IPS-18a (cell line): ENCODE measurements at regions not wholly inside any gene's neighbourhood (a gene's known extent, or its start where the extent isn't known, plus 50 kb on each side); places are given as distances from the start of the nearest gene placed in this dataset.

Experiments used
- H3K27ac ChIP-seq: one replicate; pipeline ENCODE4 v1.5.1; 2013; ENCODE audit warnings: low read length
- H3K27me3 ChIP-seq: one replicate; pipeline ENCODE4 v1.6.1; 2013; ENCODE audit warnings: mild to moderate bottlenecking, low read length; ENCODE audit not compliant: control insufficient read depth, insufficient read depth
- H3K36me3 ChIP-seq: one replicate; pipeline ENCODE4 v1.6.1; 2013; ENCODE audit warnings: low read depth, low read length; ENCODE audit not compliant: control insufficient read depth
- H3K4me1 ChIP-seq: one replicate; pipeline ENCODE4 v1.6.1; 2013; ENCODE audit warnings: low read depth, low read length; ENCODE audit not compliant: control insufficient read depth
- H3K4me3 ChIP-seq: one replicate; pipeline ENCODE4 v1.5.1; 2013; ENCODE audit warnings: low read length
- H3K9ac ChIP-seq: one replicate; pipeline ENCODE4 v1.6.1; 2013; ENCODE audit warnings: mild to moderate bottlenecking, low read length, moderate library complexity
- H3K9me3 ChIP-seq: one replicate; pipeline ENCODE4 v1.6.1; 2013; ENCODE audit warnings: low read depth, low read length; ENCODE audit not compliant: control insufficient read depth

- H3K36me3 ChIP-seq, result no peaks in the 10 kb centered on the region
These were observed 266.4 kb downstream of the TINAG start for GRCh38 chr6:54574671-54575070.

GRCh38 chr6:54578261-54578660 is 268.3 kb upstream of the FAM83B start:
- Histone ChIP-seq H3K4me3 (no peak overlapping the region), H3K36me3 (no peaks in the 10 kb centered on the region), H3K27me3 (no peaks in the 10 kb centered on the region), H3K27ac (no peak overlapping the region), H3K9ac (no peak overlapping the region), H3K4me1 (peaks cover 10% of the 10 kb centered on the region), H3K9me3 (no peaks in the 10 kb centered on the region)

More at GRCh38 chr6:54574671-54575070, 266.4 kb downstream of the TINAG start:
- peaks cover 10% of the 10 kb centered on the region for H3K4me1 ChIP-seq
- H3K27me3 ChIP-seq, result no peaks in the 10 kb centered on the region
- no peak overlapping the region for H3K4me3 ChIP-seq
- no peak overlapping the region for H3K27ac ChIP-seq
- H3K9me3 ChIP-seq, result no peaks in the 10 kb centered on the region
- H3K9ac ChIP-seq, result no peak overlapping the region

- peaks cover 10% of the 10 kb centered on the region for H3K4me1 ChIP-seq
- no peak overlapping the region for H3K4me3 ChIP-seq
- no peaks in the 10 kb centered on the region for H3K27me3 ChIP-seq
- no peak overlapping the region for H3K9ac ChIP-seq
- H3K27ac ChIP-seq, result no peak overlapping the region
- no peaks in the 10 kb centered on the region for H3K9me3 ChIP-seq
- H3K36me3 ChIP-seq, result no peaks in the 10 kb centered on the region
These were observed 267.6 kb upstream of the FAM83B start for GRCh38 chr6:54579011-54579410.

GRCh38 chr6:54586251-54586650 is 260.3 kb upstream of the FAM83B start:
- H3K4me3 ChIP-seq, result no peak overlapping the region
- H3K9ac ChIP-seq, result no peak overlapping the region
- no peaks in the 10 kb centered on the region for H3K9me3 ChIP-seq
- no peaks in the 10 kb centered on the region for H3K27me3 ChIP-seq
- H3K4me1 ChIP-seq, result no peaks in the 10 kb centered on the region
- H3K27ac ChIP-seq, result no peak overlapping the region
- H3K36me3 ChIP-seq, result no peaks in the 10 kb centered on the region

- no peaks in the 10 kb centered on the region for H3K27me3 ChIP-seq
- H3K27ac ChIP-seq, result no peak overlapping the region
These were observed 259.3 kb upstream of the FAM83B start for GRCh38 chr6:54587277-54587676.

GRCh38 chr6:54588176-54588575 is 258.4 kb upstream of the FAM83B start:
- no peak overlapping the region for H3K27ac ChIP-seq
- no peak overlapping the region for H3K4me3 ChIP-seq
- H3K36me3 ChIP-seq, result no peaks in the 10 kb centered on the region
- H3K9ac ChIP-seq, result no peak overlapping the region
- no peaks in the 10 kb centered on the region for H3K4me1 ChIP-seq
- H3K9me3 ChIP-seq, result no peaks in the 10 kb centered on the region
- no peaks in the 10 kb centered on the region for H3K27me3 ChIP-seq

More at GRCh38 chr6:54587277-54587676, 259.3 kb upstream of the FAM83B start:
- Histone ChIP-seq H3K4me1 (no peaks in the 10 kb centered on the region), H3K9ac (no peak overlapping the region), H3K4me3 (no peak overlapping the region), H3K36me3 (no peaks in the 10 kb centered on the region), H3K9me3 (no peaks in the 10 kb centered on the region)

GRCh38 chr6:54595844-54596243 is 250.7 kb upstream of the FAM83B start:
- Histone ChIP-seq H3K9ac (no peak overlapping the region), H3K4me3 (no peak overlapping the region), H3K27ac (no peak overlapping the region), H3K27me3 (no peaks in the 10 kb centered on the region), H3K9me3 (no peaks in the 10 kb centered on the region), H3K4me1 (no peaks in the 10 kb centered on the region), H3K36me3 (no peaks in the 10 kb centered on the region)

GRCh38 chr6:54598787-54599313 is 247.7 kb upstream of the FAM83B start:
- no peak overlapping the region for H3K4me3 ChIP-seq
- no peaks in the 10 kb centered on the region for H3K36me3 ChIP-seq
- no peaks in the 10 kb centered on the region for H3K4me1 ChIP-seq
- no peak overlapping the region for H3K9ac ChIP-seq
- H3K27me3 ChIP-seq, result no peaks in the 10 kb centered on the region
- H3K27ac ChIP-seq, result no peak overlapping the region
- no peaks in the 10 kb centered on the region for H3K9me3 ChIP-seq

GRCh38 chr6:54601600-54602300 is 244.8 kb upstream of the FAM83B start:
- H3K27ac ChIP-seq, result no peak overlapping the region

GRCh38 chr6:54602591-54602990 is 244.0 kb upstream of the FAM83B start:
- no peaks in the 10 kb centered on the region for H3K27me3 ChIP-seq
- no peak overlapping the region for H3K4me3 ChIP-seq
- H3K27ac ChIP-seq, result no peak overlapping the region
- H3K4me1 ChIP-seq, result no peaks in the 10 kb centered on the region
- H3K9ac ChIP-seq, result no peak overlapping the region
- no peaks in the 10 kb centered on the region for H3K36me3 ChIP-seq
- H3K9me3 ChIP-seq, result no peaks in the 10 kb centered on the region

More at GRCh38 chr6:54601600-54602300, 244.8 kb upstream of the FAM83B start:
- no peaks in the 10 kb centered on the region for H3K27me3 ChIP-seq
- no peaks in the 10 kb centered on the region for H3K36me3 ChIP-seq
- H3K9ac ChIP-seq, result no peak overlapping the region
- H3K4me1 ChIP-seq, result no peaks in the 10 kb centered on the region
- no peak overlapping the region for H3K4me3 ChIP-seq
- no peaks in the 10 kb centered on the region for H3K9me3 ChIP-seq

GRCh38 chr6:54609981-54610380 is 236.6 kb upstream of the FAM83B start:
- H3K27me3 ChIP-seq, result no peaks in the 10 kb centered on the region
- H3K4me3 ChIP-seq, result no peak overlapping the region
- H3K9ac ChIP-seq, result no peak overlapping the region
- H3K27ac ChIP-seq, result no peak overlapping the region
- no peaks in the 10 kb centered on the region for H3K4me1 ChIP-seq
- H3K9me3 ChIP-seq, result no peaks in the 10 kb centered on the region
- H3K36me3 ChIP-seq, result no peaks in the 10 kb centered on the region

GRCh38 chr6:54613596-54613995 is 233.0 kb upstream of the FAM83B start:
- Histone ChIP-seq H3K9ac (no peak overlapping the region), H3K4me3 (no peak overlapping the region), H3K27me3 (no peaks in the 10 kb centered on the region), H3K27ac (no peak overlapping the region), H3K9me3 (no peaks in the 10 kb centered on the region), H3K36me3 (no peaks in the 10 kb centered on the region), H3K4me1 (peaks cover 7% of the 10 kb centered on the region)
